MM.1S (cell line): ENCODE measurements at regions not wholly inside any gene's neighbourhood (a gene's known extent, or its start where the extent isn't known, plus 50 kb on each side); places are given as distances from the start of the nearest gene placed in this dataset.
"Not testable (repeated sequence)": the region's sequence is repeated elsewhere in the genome, so short reads cannot be mapped to it uniquely, and the experiment has no call there.

Experiments used
- DNase-seq: peaks from one replicate; pipeline ENCODE4 v3.0.0-alpha.2; 2015
- H2AFZ ChIP-seq: fragments of 300-600 bp; sonication (generic); 2 replicates; pipeline ENCODE4 v1.6.0; 2016; ENCODE audit warnings: antibody characterized with exemption, low read length
- H3F3A ChIP-seq: fragments of 300-600 bp; sonication (generic); 2 replicates; pipeline ENCODE4 v1.6.1; 2016; ENCODE audit warnings: mild to moderate bottlenecking, antibody characterized with exemption, low read length, moderate library complexity, mixed read lengths; ENCODE audit not compliant: insufficient read depth
- H3K27ac ChIP-seq: fragments of 300-600 bp; sonication (generic); 2 replicates; pipeline ENCODE4 v1.5.1; 2016; ENCODE audit warnings: mild to moderate bottlenecking, low read length
- H3K27me3 ChIP-seq: fragments of 300-600 bp; sonication (generic); replicated peaks from 2 replicates; pipeline ENCODE4 v1.6.0; 2016; ENCODE audit warnings: low read length; ENCODE audit not compliant: insufficient read depth
- H3K36me3 ChIP-seq: fragments of 300-600 bp; sonication (generic); replicated peaks from 2 replicates; pipeline ENCODE4 v1.6.1; 2016; ENCODE audit warnings: mild to moderate bottlenecking, low read length, mixed read lengths; ENCODE audit not compliant: insufficient read depth
- H3K4me1 ChIP-seq: fragments of 300-600 bp; sonication (generic); 2 replicates; pipeline ENCODE4 v1.6.1; 2016; ENCODE audit warnings: low read length, mixed read lengths
- H3K4me2 ChIP-seq: fragments of 300-600 bp; sonication (generic); 2 replicates; pipeline ENCODE4 v1.6.0; 2016; ENCODE audit warnings: low read depth, low read length
- H3K4me3 ChIP-seq: fragments of 300-600 bp; sonication (generic); 2 replicates; pipeline ENCODE4 v1.5.1; 2016; ENCODE audit warnings: low read length, mixed read lengths
- H3K79me2 ChIP-seq: fragments of 300-600 bp; sonication (generic); 2 replicates; pipeline ENCODE4 v1.6.1; 2016; ENCODE audit warnings: mixed run types, low read length, mixed read lengths
- H3K9ac ChIP-seq: fragments of 300-600 bp; sonication (generic); 2 replicates; pipeline ENCODE4 v1.6.1; 2016; ENCODE audit warnings: low read length, mixed read lengths
- H3K9me2 ChIP-seq: fragments of 300-600 bp; sonication (generic); replicated peaks from 2 replicates; pipeline ENCODE4 v1.6.1; 2016; ENCODE audit warnings: mild to moderate bottlenecking, low read length, mixed read lengths; ENCODE audit not compliant: insufficient read depth
- H3K9me3 ChIP-seq: fragments of 300-600 bp; sonication (generic); replicated peaks from 2 replicates; pipeline ENCODE4 v1.6.1; 2016; ENCODE audit warnings: mild to moderate bottlenecking, low read length, mixed read lengths; ENCODE audit not compliant: insufficient read depth
- H4K20me1 ChIP-seq: fragments of 300-600 bp; sonication (generic); 2 replicates; pipeline ENCODE4 v1.6.1; 2016; ENCODE audit warnings: mild to moderate bottlenecking, low read length, moderate library complexity, mixed read lengths; ENCODE audit not compliant: insufficient read depth
- CTCF ChIP-seq: fragments of 300-600 bp; sonication (generic); IDR thresholded peaks from 2 replicates; pipeline ENCODE4 v1.5.1; 2016; ENCODE audit warnings: antibody characterized with exemption, low read length, mixed read lengths
- EZH2 ChIP-seq: fragments of 300-600 bp; sonication (generic); optimal IDR thresholded peaks from 2 replicates; pipeline ENCODE3; 2017; ENCODE audit warnings: low read depth, mild to moderate bottlenecking, antibody characterized with exemption, low read length, mixed read lengths
- EZH2phosphoT487 ChIP-seq: fragments of 300-600 bp; sonication (generic); IDR thresholded peaks from 2 replicates; pipeline ENCODE4 v1.6.1; 2018; ENCODE audit warnings: antibody characterized with exemption, low read length

GRCh38 chr13:73809561-73809960 lies 324.6 kb downstream of the KLF12 start:
- H3K36me3 ChIP-seq: no peaks in the 10 kb centered on the region
- no peaks in the 10 kb centered on the region for H3F3A ChIP-seq
- DNase-seq: no peak
- H3K4me2 ChIP-seq: no peak overlapping the region
- H2AFZ ChIP-seq: no peak overlapping the region
- H3K27ac ChIP-seq: no peak overlapping the region
- H3K79me2 ChIP-seq: no peaks in the 10 kb centered on the region
- no peaks in the 10 kb centered on the region for H3K9me3 ChIP-seq
- H3K4me3 ChIP-seq: no peak overlapping the region
- H3K27me3 ChIP-seq: no peaks in the 10 kb centered on the region
- H3K9ac ChIP-seq: no peak overlapping the region
- H3K4me1 ChIP-seq: no peaks in the 10 kb centered on the region
- no peak for TF ChIP-seq EZH2
- H4K20me1 ChIP-seq: no peaks in the 10 kb centered on the region
- no peaks in the 10 kb centered on the region for H3K9me2 ChIP-seq

GRCh38 chr13:73808318-73808717 lies 325.9 kb downstream of the KLF12 start:
- Histone ChIP-seq H3K9me2 (no peaks in the 10 kb centered on the region), H4K20me1 (no peaks in the 10 kb centered on the region), H3K79me2 (no peaks in the 10 kb centered on the region), H3K27ac (no peak overlapping the region), H3K9me3 (no peaks in the 10 kb centered on the region), H3K4me1 (no peaks in the 10 kb centered on the region), H3K4me3 (no peak overlapping the region), H2AFZ (no peak overlapping the region), H3K4me2 (no peak overlapping the region), H3F3A (no peaks in the 10 kb centered on the region), H3K27me3 (no peaks in the 10 kb centered on the region), H3K9ac (no peak overlapping the region), H3K36me3 (no peaks in the 10 kb centered on the region)
- TF ChIP-seq CTCF (no peak), EZH2phosphoT487 (no peak), EZH2 (no peak)
- DNase-seq: no peak

- H3K27me3 ChIP-seq, H3K4me3 ChIP-seq, H3K4me1 ChIP-seq, H3K79me2 ChIP-seq, DNase-seq, H4K20me1 ChIP-seq, H3F3A ChIP-seq, H3K4me2 ChIP-seq, H3K9ac ChIP-seq, H3K9me2 ChIP-seq, H2AFZ ChIP-seq, H3K36me3 ChIP-seq, H3K27ac ChIP-seq, H3K9me3 ChIP-seq: not testable (repeated sequence)
Observed at GRCh38 chr13:73805326-73805958, 328.8 kb downstream of the KLF12 start.

GRCh38 chr13:73803997-73804396 lies 330.2 kb downstream of the KLF12 start:
- no peaks in the 10 kb centered on the region for H3K4me1 ChIP-seq
- no peaks in the 10 kb centered on the region for H3K27me3 ChIP-seq
- H3F3A ChIP-seq: no peaks in the 10 kb centered on the region
- no peaks in the 10 kb centered on the region for H3K36me3 ChIP-seq
- no peaks in the 10 kb centered on the region for H3K79me2 ChIP-seq
- H3K4me2 ChIP-seq: no peak overlapping the region
- no peak for DNase-seq
- no peaks in the 10 kb centered on the region for H3K9me2 ChIP-seq
- H4K20me1 ChIP-seq: no peaks in the 10 kb centered on the region
- H3K9me3 ChIP-seq: no peaks in the 10 kb centered on the region
- H2AFZ ChIP-seq: no peak overlapping the region
- no peak overlapping the region for H3K27ac ChIP-seq
- no peak overlapping the region for H3K4me3 ChIP-seq
- TF ChIP-seq CTCF: no peak
- TF ChIP-seq EZH2: no peak
- no peak for TF ChIP-seq EZH2phosphoT487
- H3K9ac ChIP-seq: no peak overlapping the region
